GM23338 (cell line): ENCODE measurements at regions not wholly inside any gene's neighbourhood (a gene's known extent, or its start where the extent isn't known, plus 50 kb on each side); places are given as distances from the start of the nearest gene placed in this dataset.
A peak's percentile ranks its signal among the peaks of the same experiment; 100 is the strongest.

Source experiments
- ATAC-seq: fragments of 200-7000 bp; cut with Tn5 transposase; 3 replicates; pipeline ENCODE4 v1.9.1; 2020
- DNase-seq: peaks from one replicate; pipeline ENCODE4 v3.0.0-alpha.2; 2015; ENCODE audit warnings: low spot score
- H2AFZ ChIP-seq: fragments of 200-600 bp; sonication (generic); 2 replicates; pipeline ENCODE4 v1.8.0; 2016; ENCODE audit warnings: antibody characterized with exemption, mild to moderate bottlenecking, moderate library complexity
- H3F3A ChIP-seq: fragments of 200-600 bp; sonication (generic); replicated peaks from 2 replicates; pipeline ENCODE4 v1.8.0; 2017; ENCODE audit warnings: antibody characterized with exemption, mixed run types, low read depth
- H3K27ac ChIP-seq: fragments of 200-600 bp; sonication (generic); 2 replicates; pipeline ENCODE4 v1.6.1; 2016; ENCODE audit warnings: low read depth
- H3K27me3 ChIP-seq: fragments of 200-600 bp; sonication (generic); 2 replicates; pipeline ENCODE4 v1.8.0; 2016; ENCODE audit warnings: mild to moderate bottlenecking, mixed run types, moderate library complexity; ENCODE audit not compliant: insufficient read depth
- H3K36me3 ChIP-seq: fragments of 200-600 bp; sonication (generic); 2 replicates; pipeline ENCODE4 v1.8.0; 2016; ENCODE audit warnings: mild to moderate bottlenecking; ENCODE audit not compliant: insufficient read depth
- H3K4me1 ChIP-seq: fragments of 200-600 bp; sonication (generic); 2 replicates; pipeline ENCODE4 v1.8.0; 2016; ENCODE audit warnings: mild to moderate bottlenecking, moderate library complexity; ENCODE audit not compliant: insufficient read depth
- H3K4me2 ChIP-seq: fragments of 200-600 bp; sonication (generic); 2 replicates; pipeline ENCODE4 v1.7.1; 2017; ENCODE audit warnings: mixed run types
- H3K4me3 ChIP-seq: fragments of 200-600 bp; sonication (generic); 2 replicates; pipeline ENCODE4 v1.6.1; 2016; ENCODE audit warnings: mixed run types
- H3K79me2 ChIP-seq: fragments of 200-600 bp; sonication (generic); replicated peaks from 2 replicates; pipeline ENCODE4 v1.8.0; 2017; ENCODE audit warnings: mild to moderate bottlenecking; ENCODE audit not compliant: insufficient read depth
- H3K9me2 ChIP-seq: fragments of 200-600 bp; sonication (generic); 2 replicates; pipeline ENCODE4 v1.8.0; 2017; ENCODE audit not compliant: insufficient read depth
- H4K20me1 ChIP-seq: fragments of 200-600 bp; sonication (generic); replicated peaks from 2 replicates; pipeline ENCODE4 v1.8.0; 2017; ENCODE audit warnings: mild to moderate bottlenecking; ENCODE audit not compliant: insufficient read depth
- H3K27ac Mint-ChIP-seq: 2 replicates; pipeline ENCODE4 v1.8.0; 2020; ENCODE audit warnings: inconsistent platforms, mild to moderate bottlenecking, moderate library complexity, mixed read lengths
- H3K27me3 Mint-ChIP-seq: 3 replicates; pipeline ENCODE4 v1.8.0; 2022; ENCODE audit warnings: low read depth, mild to moderate bottlenecking, moderate library complexity, mixed read lengths, inconsistent platforms; ENCODE audit not compliant: insufficient read depth, poor library complexity
- H3K36me3 Mint-ChIP-seq: 3 replicates; pipeline ENCODE4 v1.8.0; 2021; ENCODE audit warnings: low read depth, mild to moderate bottlenecking, inconsistent platforms, moderate library complexity, mixed read lengths
- H3K4me1 Mint-ChIP-seq: 3 replicates; pipeline ENCODE4 v1.8.0; 2020; ENCODE audit warnings: mild to moderate bottlenecking, inconsistent platforms, mixed read lengths
- H3K4me3 Mint-ChIP-seq: 3 replicates; pipeline ENCODE4 v1.8.0; 2021; ENCODE audit warnings: moderate library complexity, mild to moderate bottlenecking, inconsistent platforms, mixed read lengths
- H3K9me3 Mint-ChIP-seq: 3 replicates; pipeline ENCODE4 v1.8.0; 2020; ENCODE audit warnings: moderate library complexity, mild to moderate bottlenecking, inconsistent platforms, mixed read lengths
- ETS1 ChIP-seq: IDR thresholded peaks from 2 replicates; pipeline ENCODE4 v1.6.1; 2016; ENCODE audit warnings: antibody characterized with exemption
- JUNB ChIP-seq: IDR thresholded peaks from one replicate; pipeline ENCODE4 v1.6.1; 2016; ENCODE audit warnings: antibody characterized with exemption; ENCODE audit not compliant: unreplicated experiment
- NANOG ChIP-seq: IDR thresholded peaks from 2 replicates; pipeline ENCODE4 v1.6.1; 2016; ENCODE audit warnings: antibody characterized with exemption, borderline replicate concordance
- POLR2AphosphoS5 ChIP-seq: IDR thresholded peaks from 2 replicates; pipeline ENCODE4 v1.6.1; 2016; ENCODE audit warnings: antibody characterized with exemption, low read depth
- REST ChIP-seq: IDR thresholded peaks from one replicate; pipeline ENCODE4 v1.6.1; 2018; ENCODE audit warnings: antibody characterized with exemption; ENCODE audit not compliant: unreplicated experiment
- STAT1 ChIP-seq: IDR thresholded peaks from one replicate; pipeline ENCODE4 v1.6.1; 2016; ENCODE audit warnings: antibody characterized with exemption; ENCODE audit not compliant: unreplicated experiment
- ZNF331 ChIP-seq: fragments of 250-450 bp; sonication (Bioruptor Pico); IDR thresholded peaks from 2 replicates; pipeline ENCODE4 v1.5.0; 2020; ENCODE audit warnings: low read depth, mild to moderate bottlenecking, moderate library complexity
- ZNF462 ChIP-seq: fragments of 250-450 bp; sonication (Bioruptor Pico); IDR thresholded peaks from 2 replicates; pipeline ENCODE4 v1.5.0; 2020; ENCODE audit warnings: mild to moderate bottlenecking, moderate library complexity

- no peak for TF ChIP-seq REST
- TF ChIP-seq POLR2AphosphoS5, result peak; percentile 64
- peaks cover 55% of the 10 kb centered on the region; the same call in 2 of the 3 replicates for H3K36me3 Mint-ChIP-seq
- 0 out of 3 replicates have a peak overlapping the region, but pooled peaks have one; percentile 9 for H3K4me3 Mint-ChIP-seq
- H3K27me3 Mint-ChIP-seq, result peaks cover 3% of the 10 kb centered on the region
- H3K9me3 Mint-ChIP-seq, result peaks cover 3% of the 10 kb centered on the region; the same call in 2 of the 3 replicates
- Histone ChIP-seq H3K4me1 (peaks cover 10% of the 10 kb centered on the region), H3F3A (peaks cover 11% of the 10 kb centered on the region), H3K79me2 (no peaks in the 10 kb centered on the region), H3K9me2 (no peaks in the 10 kb centered on the region), H3K4me2 (no peak overlapping the region), H3K27ac (no peak overlapping the region), H3K27me3 (no peaks in the 10 kb centered on the region), H2AFZ (no peak overlapping the region), H4K20me1 (no peaks in the 10 kb centered on the region), H3K4me3 (no peak overlapping the region), H3K36me3 (no peaks in the 10 kb centered on the region)
- DNase-seq (no peak), ATAC-seq (no peak)
- H3K4me1 Mint-ChIP-seq, result peaks cover 38% of the 10 kb centered on the region; the same call in 2 of the 3 replicates
- 0 out of 2 replicates have a peak overlapping the region, but pooled peaks have one; percentile 8 for H3K27ac Mint-ChIP-seq
Measured at GRCh38 chr6:93822434-93823265, 403.3 kb upstream of the EPHA7 start.

- Mint-ChIP-seq H3K36me3 (peaks cover 53% of the 10 kb centered on the region), H3K9me3 (peaks cover 3% of the 10 kb centered on the region; the same call in 2 of the 3 replicates)
- TF ChIP-seq JUNB, result no peak
- no peak for TF ChIP-seq ETS1
- no peak for TF ChIP-seq ZNF462 (CRISPR knock-in tag)
- TF ChIP-seq NANOG, result no peak
- TF ChIP-seq STAT1, result no peak
- no peak for TF ChIP-seq ZNF331 (CRISPR knock-in tag)
- no peak for TF ChIP-seq POLR2AphosphoS5
Measured at GRCh38 chr6:93821953-93822352, 402.6 kb upstream of the EPHA7 start.

More at GRCh38 chr6:93821953-93822352, 402.6 kb upstream of the EPHA7 start:
- H4K20me1 ChIP-seq, result no peaks in the 10 kb centered on the region
- no peak overlapping the region for H3K4me3 ChIP-seq
- Mint-ChIP-seq H3K4me3 (0 out of 3 replicates have a peak overlapping the region, but pooled peaks have one; percentile 9), H3K27me3 (peaks cover 4% of the 10 kb centered on the region), H3K27ac (0 out of 2 replicates have a peak overlapping the region, but pooled peaks have one; percentile 8), H3K4me1 (peaks cover 37% of the 10 kb centered on the region; the same call in 2 of the 3 replicates)
- DNase-seq, result no peak
- peaks cover 10% of the 10 kb centered on the region for H3K4me1 ChIP-seq
- H3K9me2 ChIP-seq, result no peaks in the 10 kb centered on the region
- no peak for ATAC-seq
- no peak overlapping the region for H3K4me2 ChIP-seq
- no peaks in the 10 kb centered on the region for H3K79me2 ChIP-seq
- H2AFZ ChIP-seq, result no peak overlapping the region
- peaks cover 5% of the 10 kb centered on the region; the same call in 1 of the 2 replicates for H3F3A ChIP-seq
- no peaks in the 10 kb centered on the region; the same call in 1 of the 2 replicates for H3K36me3 ChIP-seq
- H3K27ac ChIP-seq, result no peak overlapping the region
- H3K27me3 ChIP-seq, result no peaks in the 10 kb centered on the region
